ENCODE measurements at regions not wholly inside any gene's neighbourhood (a gene's known extent, or its start where the extent isn't known, plus 50 kb on each side); places are given as distances from the start of the nearest gene placed in this dataset.

- CTCF ChIA-PET, result no interaction called here
- BruUV-seq (replicated peaks), result no TSS peak
- POLR2A ChIA-PET (ENCODE audit: unreplicated experiment), result no interaction called here
- Histone ChIP-seq H3K9ac (ENCODE audit: low read length) (no peak overlapping the region), H3K4me3 (ENCODE audit: low read length) (no peak overlapping the region), H3K36me3 (ENCODE audit: low read depth, low read length) (no peaks in the 10 kb centered on the region), H3K27ac (ENCODE audit: low read length) (no peak overlapping the region), H3K79me2 (ENCODE audit: low read length) (no peaks in the 10 kb centered on the region), H3K4me1 (ENCODE audit: insufficient read depth, low read length) (no peaks in the 10 kb centered on the region), H3F3A (ENCODE audit: low read length, unreplicated experiment) (no peaks in the 10 kb centered on the region), H3K9me2 (replicated peaks; ENCODE audit: low read length) (no peaks in the 10 kb centered on the region), H3K9me3 (ENCODE audit: low read length) (no peaks in the 10 kb centered on the region), H3K27me3 (ENCODE audit: low read length) (peaks cover 63% of the 10 kb centered on the region), H2AFZ (ENCODE audit: low read length) (no peak overlapping the region), H4K20me1 (ENCODE audit: low read length) (no peaks in the 10 kb centered on the region), H3K4me2 (ENCODE audit: low read length) (no peak overlapping the region)
- no peak for TF ChIP-seq EZH2phosphoT487 (IDR thresholded peaks at IDR 0.05; ENCODE audit: borderline replicate concordance, low read length)
- no peak for TF ChIP-seq EZH2 (IDR thresholded peaks at IDR 0.05; ENCODE audit: low read length, unreplicated experiment)
- no peak for TF ChIP-seq CTCF (conservative IDR thresholded peaks at IDR 0.05; ENCODE audit: low read depth, low read length)
- intact Hi-C loops (cut with micrococcal nuclease), result no loop called here
- no peak for ATAC-seq
- DNase-seq, result no peak
Observed at GRCh38 chr5:5676218-5676617, 253.7 kb downstream of the ICE1 start.

- intact Hi-C loops (cut with micrococcal nuclease), result no loop called here
- no peaks in the 10 kb centered on the region for H3K4me1 ChIP-seq (ENCODE audit: insufficient read depth, low read length)
- H3K9ac ChIP-seq (ENCODE audit: low read length), result no peak overlapping the region
- H2AFZ ChIP-seq (ENCODE audit: low read length), result no peak overlapping the region
- CTCF ChIA-PET, result no interaction called here
- H3K4me3 ChIP-seq (ENCODE audit: low read length), result no peak overlapping the region
- peaks cover 62% of the 10 kb centered on the region for H3K27me3 ChIP-seq (ENCODE audit: low read length)
- H3K36me3 ChIP-seq (ENCODE audit: low read depth, low read length), result no peaks in the 10 kb centered on the region
- H3K79me2 ChIP-seq (ENCODE audit: low read length), result no peaks in the 10 kb centered on the region
- POLR2A ChIA-PET (ENCODE audit: unreplicated experiment), result no interaction called here
- no TSS peak for BruUV-seq (replicated peaks)
- no peaks in the 10 kb centered on the region for H3K9me2 ChIP-seq (replicated peaks; ENCODE audit: low read length)
- H3F3A ChIP-seq (ENCODE audit: low read length, unreplicated experiment), result no peaks in the 10 kb centered on the region
- H3K9me3 ChIP-seq (ENCODE audit: low read length), result no peaks in the 10 kb centered on the region
- no peak overlapping the region for H3K4me2 ChIP-seq (ENCODE audit: low read length)
- no peaks in the 10 kb centered on the region for H4K20me1 ChIP-seq (ENCODE audit: low read length)
- TF ChIP-seq CTCF (conservative IDR thresholded peaks at IDR 0.05; ENCODE audit: low read depth, low read length), result no peak
- TF ChIP-seq EZH2phosphoT487 (IDR thresholded peaks at IDR 0.05; ENCODE audit: borderline replicate concordance, low read length), result no peak
- no peak for TF ChIP-seq EZH2 (IDR thresholded peaks at IDR 0.05; ENCODE audit: low read length, unreplicated experiment)
- no peak for ATAC-seq
- no peak overlapping the region for H3K27ac ChIP-seq (ENCODE audit: low read length)
- DNase-seq, result no peak
Observed at GRCh38 chr5:5675511-5675910, 253.0 kb downstream of the ICE1 start.

- H3K9me2 ChIP-seq (replicated peaks; ENCODE audit: low read length), result no peaks in the 10 kb centered on the region
- no peaks in the 10 kb centered on the region for H3K4me1 ChIP-seq (ENCODE audit: insufficient read depth, low read length)
- DNase-seq, result no peak
- no peaks in the 10 kb centered on the region for H3K79me2 ChIP-seq (ENCODE audit: low read length)
- no peaks in the 10 kb centered on the region for H4K20me1 ChIP-seq (ENCODE audit: low read length)
- ATAC-seq, result no peak
- H3K9me3 ChIP-seq (ENCODE audit: low read length), result no peaks in the 10 kb centered on the region
- H3K4me2 ChIP-seq (ENCODE audit: low read length), result no peak overlapping the region
- peaks cover 78% of the 10 kb centered on the region for H3K27me3 ChIP-seq (ENCODE audit: low read length)
- no TSS peak for BruUV-seq (replicated peaks)
- no peak overlapping the region for H3K27ac ChIP-seq (ENCODE audit: low read length)
- H3K9ac ChIP-seq (ENCODE audit: low read length), result no peak overlapping the region
- no peak overlapping the region for H3K4me3 ChIP-seq (ENCODE audit: low read length)
- POLR2A ChIA-PET (ENCODE audit: unreplicated experiment), result no interaction called here
- CTCF ChIA-PET, result no interaction called here
- no peaks in the 10 kb centered on the region for H3K36me3 ChIP-seq (ENCODE audit: low read depth, low read length)
- no peak overlapping the region for H2AFZ ChIP-seq (ENCODE audit: low read length)
- intact Hi-C loops (cut with micrococcal nuclease), result no loop called here
- TF ChIP-seq CTCF (conservative IDR thresholded peaks at IDR 0.05; ENCODE audit: low read depth, low read length) (no peak), EZH2 (IDR thresholded peaks at IDR 0.05; ENCODE audit: low read length, unreplicated experiment) (no peak), EZH2phosphoT487 (IDR thresholded peaks at IDR 0.05; ENCODE audit: borderline replicate concordance, low read length) (no peak)
- no peaks in the 10 kb centered on the region for H3F3A ChIP-seq (ENCODE audit: low read length, unreplicated experiment)
Observed at GRCh38 chr5:5671823-5672222, 249.3 kb downstream of the ICE1 start.

All from PC-3 (cell line).